ENCODE measurements at regions not wholly inside any gene's neighbourhood (a gene's known extent, or its start where the extent isn't known, plus 50 kb on each side); places are given as distances from the start of the nearest gene placed in this dataset.

DNA sequence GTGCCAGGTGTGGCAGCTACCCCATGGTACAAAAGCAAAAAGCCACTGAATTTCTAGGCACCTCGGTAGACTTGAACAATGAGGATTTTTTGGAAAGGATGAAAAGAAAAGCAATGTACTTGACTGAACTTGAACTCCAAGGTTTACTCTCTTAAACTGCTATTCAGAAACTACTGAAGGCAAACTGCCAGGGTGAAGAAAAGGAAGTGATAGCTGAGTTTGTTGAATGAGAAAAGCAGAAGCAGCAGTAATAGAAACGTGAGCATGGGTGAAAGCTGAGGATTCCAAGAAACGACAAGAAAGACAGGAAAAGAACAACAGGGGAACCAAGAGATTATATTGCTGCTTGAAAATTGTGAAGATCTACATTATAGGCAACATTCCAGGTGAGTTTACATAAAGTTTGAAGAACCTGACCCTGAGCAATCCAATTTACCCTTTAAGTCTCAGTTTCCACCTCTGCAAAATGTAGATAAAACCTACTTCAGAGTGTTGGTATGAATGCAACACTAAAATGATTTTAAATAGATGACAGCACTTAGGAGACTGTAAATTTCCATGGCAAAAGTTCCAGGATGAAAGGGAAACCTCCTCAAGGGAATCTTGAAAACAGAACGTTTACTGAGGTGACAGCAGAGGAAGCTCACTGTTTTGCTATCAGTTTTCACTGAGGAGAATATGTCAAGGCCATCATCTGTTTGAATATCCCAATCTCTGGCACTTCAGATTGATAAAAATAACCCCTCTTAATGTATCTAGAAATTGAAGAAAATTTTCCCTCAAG is 245.8 kb downstream of the SPATA31D1 start:
- no peaks in the 10 kb centered on the region for H4K20me1 ChIP-seq (replicated peaks; ENCODE audit: control insufficient read depth, insufficient read depth, low read length)
- WGBS (ENCODE audit: insufficient coverage, low coverage, missing lambda C conversion rate): 4% methylated on average over 4 of the region's 4 CpGs
- H3K79me2 ChIP-seq (ENCODE audit: control insufficient read depth, insufficient read depth, low read length): no peaks in the 10 kb centered on the region
- H3K9me1 ChIP-seq (ENCODE audit: control insufficient read depth, insufficient read depth, low read length): no peaks in the 10 kb centered on the region
- CTCF ChIA-PET (ENCODE audit: low intra/inter-chr PET ratio): no interaction called here
- FAIRE-seq (no peak), DNase-seq (ENCODE audit: extremely low read depth in 1 of 4, low spot score in 3 of 4) (no peak), ATAC-seq (no peak)
- no peaks in the 10 kb centered on the region for H3K4me1 ChIP-seq (replicated peaks in 1 of 2; ENCODE audit: control insufficient read depth in 2 of 2, insufficient read depth in 2 of 2, low read length in 2 of 2)
- POLR2A ChIA-PET: no interaction called here
- intact Hi-C loops (cut with micrococcal nuclease): no loop called here
- H3K27me3 ChIP-seq (ENCODE audit: control insufficient read depth in 2 of 2, insufficient read depth in 2 of 2, low read length in 2 of 2): no peaks in the 10 kb centered on the region
- H3K9ac ChIP-seq (ENCODE audit: insufficient read depth in 1 of 2, low read depth in 2 of 2, low read length in 2 of 2): no peak overlapping the region
- no peak overlapping the region for H2AFZ ChIP-seq (ENCODE audit: low read depth, low read length)
- in situ Hi-C loops (cut with MboI): no loop called here
- BruUV-seq (replicated peaks): no TSS peak
- no peak overlapping the region for H3K4me2 ChIP-seq (ENCODE audit: insufficient read depth, low read length)
- H3K9me3 ChIP-seq (replicated peaks; ENCODE audit: control insufficient read depth, insufficient read depth, low read depth, low read length): no peaks in the 10 kb centered on the region
- no peak overlapping the region for H3K27ac ChIP-seq (ENCODE audit: extremely low read depth, low read depth, low read length)
- TF ChIP-seq MCM7 (IDR thresholded peaks at IDR 0.05) (no peak), JUND (IDR thresholded peaks at IDR 0.05; ENCODE audit: borderline replicate concordance, low read depth, low read length) (no peak), JUND (tag; IDR thresholded peaks at IDR 0.05; ENCODE audit: borderline replicate concordance, low read depth, low read length) (no peak)
- TF ChIP-seq, protein P1, sequence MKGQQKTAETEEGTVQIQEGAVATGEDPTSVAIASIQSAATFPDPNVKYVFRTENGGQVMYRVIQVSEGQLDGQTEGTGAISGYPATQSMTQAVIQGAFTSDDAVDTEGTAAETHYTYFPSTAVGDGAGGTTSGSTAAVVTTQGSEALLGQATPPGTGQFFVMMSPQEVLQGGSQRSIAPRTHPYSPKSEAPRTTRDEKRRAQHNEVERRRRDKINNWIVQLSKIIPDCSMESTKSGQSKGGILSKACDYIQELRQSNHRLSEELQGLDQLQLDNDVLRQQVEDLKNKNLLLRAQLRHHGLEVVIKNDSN (CRISPR knock-in tag; IDR thresholded peaks at IDR 0.05): no peak
- no peak overlapping the region for H3K4me3 ChIP-seq
- H3K36me3 ChIP-seq (ENCODE audit: control insufficient read depth, insufficient read depth, low read length): no peaks in the 10 kb centered on the region

Measured in K562 (cell line).